ENCODE measurements at regions not wholly inside any gene's neighbourhood (a gene's known extent, or its start where the extent isn't known, plus 50 kb on each side); places are given as distances from the start of the nearest gene placed in this dataset.

- DNase-seq = peak in 1 of 2 experiments; percentile 16
Measured at GRCh38 chr12:40622246-40622838, 69.9 kb upstream of the CNTN1 start.

GRCh38 chr12:40632171-40632570, 60.1 kb upstream of the CNTN1 start:
- no peak for DNase-seq

GRCh38 chr12:40632933-40633332, 59.3 kb upstream of the CNTN1 start:
- no peak for DNase-seq

- no peak for DNase-seq
Measured at GRCh38 chr12:40634517-40635131, 57.6 kb upstream of the CNTN1 start.

- no peak for DNase-seq
Measured at GRCh38 chr12:40635141-40635731, 57.0 kb upstream of the CNTN1 start.
